ENCODE measurements at regions not wholly inside any gene's neighbourhood (a gene's known extent, or its start where the extent isn't known, plus 50 kb on each side); places are given as distances from the start of the nearest gene placed in this dataset.

GRCh38 chr1:234710936-234711724 is 101.2 kb upstream of the IRF2BP2 start:
- no peak for DNase-seq (ENCODE audit: extremely low read depth in 1 of 2, low read depth in 1 of 2)

DNA sequence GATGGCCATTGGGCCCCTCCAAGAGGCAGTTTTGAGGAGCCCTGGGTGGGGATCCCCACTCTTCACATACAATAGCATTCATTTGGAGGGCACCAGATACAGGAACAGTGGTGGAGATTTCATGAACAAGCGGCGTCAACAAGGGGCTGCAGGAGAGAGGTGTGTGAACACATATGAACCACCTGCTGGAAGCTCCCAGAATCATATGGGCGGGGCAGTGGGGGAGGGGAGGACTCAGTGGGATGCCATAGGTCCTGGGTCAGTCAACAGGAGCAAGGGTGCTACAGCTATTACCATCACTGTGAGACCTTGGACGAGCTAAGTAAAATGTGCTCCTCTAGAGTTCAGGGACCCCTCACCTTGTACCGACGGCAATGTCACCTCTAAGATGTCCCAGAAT is 100.4 kb upstream of the IRF2BP2 start:
- no peak for DNase-seq (ENCODE audit: extremely low read depth in 1 of 2, low read depth in 1 of 2)

GRCh38 chr1:234709473-234710228 is 99.7 kb upstream of the IRF2BP2 start:
- no peak for DNase-seq (ENCODE audit: extremely low read depth in 1 of 2, low read depth in 1 of 2)

DNA sequence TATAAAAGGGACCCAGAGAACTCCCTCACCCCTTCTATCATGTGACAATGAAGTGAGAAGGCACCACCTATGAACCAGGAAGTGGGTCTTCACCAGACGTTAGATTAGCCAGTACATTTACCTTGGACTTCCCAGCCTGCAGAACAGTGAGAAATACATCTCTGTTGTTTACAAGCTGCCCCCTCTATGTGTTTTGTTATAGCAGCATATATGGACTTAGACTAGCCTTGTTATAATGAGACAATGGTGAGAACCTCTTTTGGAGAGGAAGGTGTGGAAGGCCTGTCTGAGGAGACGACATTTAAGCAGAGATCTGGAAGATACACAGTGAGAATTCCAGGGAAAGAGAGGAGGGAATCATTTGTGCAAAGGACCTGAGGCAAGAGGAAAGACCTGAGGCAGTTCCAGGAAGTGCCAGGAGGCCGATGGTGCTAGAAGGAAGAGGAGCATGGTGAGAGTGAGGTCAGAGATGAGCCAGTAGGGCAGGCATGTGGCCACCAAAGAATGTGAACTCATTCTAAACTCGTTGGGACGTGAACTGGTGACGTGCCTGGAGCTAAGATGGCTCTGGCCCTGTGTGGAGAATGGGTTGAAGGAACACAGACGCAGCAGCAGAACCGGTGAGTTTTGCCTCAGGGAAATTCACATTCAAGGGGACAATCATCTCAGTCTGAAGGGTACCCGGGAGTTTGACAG is 98.9 kb upstream of the IRF2BP2 start:
- DNase-seq (ENCODE audit: extremely low read depth in 1 of 2, low read depth in 1 of 2), result no peak

GRCh38 chr1:234707641-234708040 is 97.7 kb upstream of the IRF2BP2 start:
- DNase-seq (ENCODE audit: extremely low read depth in 1 of 2, low read depth in 1 of 2), result no peak

GRCh38 chr1:234706931-234707330 is 97.0 kb upstream of the IRF2BP2 start:
- no peak for DNase-seq (ENCODE audit: extremely low read depth in 1 of 2, low read depth in 1 of 2)

DNA sequence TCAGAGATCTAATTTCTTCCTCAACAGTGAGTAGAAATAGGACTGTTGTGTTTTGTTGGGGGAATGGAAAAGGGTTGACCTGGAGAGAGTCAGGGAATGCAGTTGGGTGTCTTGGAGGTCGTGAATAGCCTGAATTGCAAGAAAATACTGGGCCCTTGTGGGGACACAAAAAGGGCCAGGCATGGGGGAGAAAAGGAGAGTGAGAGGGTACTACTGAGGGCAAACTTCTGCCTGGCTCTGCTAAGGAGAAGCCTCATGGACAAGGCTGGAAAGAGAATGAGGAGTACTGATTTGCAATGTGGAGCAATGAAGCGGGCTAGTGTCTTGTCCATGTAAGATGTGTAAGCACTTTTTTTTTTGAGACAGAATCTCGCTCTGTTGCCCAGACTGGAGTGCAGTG is 96.2 kb upstream of the IRF2BP2 start:
- no peak for DNase-seq (ENCODE audit: extremely low read depth in 1 of 2, low read depth in 1 of 2)

GRCh38 chr1:234705615-234706014 is 95.6 kb upstream of the IRF2BP2 start:
- DNase-seq (ENCODE audit: extremely low read depth in 1 of 2, low read depth in 1 of 2), result no peak

- no peak for DNase-seq (ENCODE audit: extremely low read depth in 1 of 2, low read depth in 1 of 2)
These were observed 94.3 kb upstream of the IRF2BP2 start for GRCh38 chr1:234704106-234704887.

DNA sequence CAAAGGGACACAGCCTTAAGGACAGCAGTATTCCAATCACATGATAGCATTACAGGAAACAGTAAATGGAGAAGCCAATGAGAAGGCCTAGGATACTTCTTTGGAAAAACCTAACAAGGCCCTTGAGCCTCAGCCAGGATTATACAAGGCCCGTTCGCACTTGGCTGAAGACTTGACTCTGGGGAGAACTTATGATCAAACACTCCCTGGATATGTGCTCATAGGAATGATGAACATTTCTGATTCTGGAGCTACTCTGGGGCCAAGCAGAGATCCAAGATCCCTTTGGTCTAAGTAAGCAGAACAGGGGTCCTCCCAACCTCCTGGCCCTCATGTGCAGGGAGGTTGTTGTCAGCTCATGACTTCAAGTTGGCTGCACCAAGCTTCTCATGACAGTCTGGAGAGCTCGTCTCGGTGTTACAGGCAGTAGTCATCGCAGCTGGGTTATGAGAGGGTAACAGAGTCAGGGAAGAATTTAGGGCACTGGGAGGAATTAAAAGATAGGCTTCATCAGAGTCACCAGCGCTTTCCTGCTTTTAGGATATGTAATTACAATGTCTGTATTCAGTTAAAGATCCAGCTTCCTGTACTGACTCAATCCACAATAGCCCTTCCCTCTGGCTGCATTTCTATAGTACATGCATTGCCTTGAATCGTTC is 92.5 kb upstream of the IRF2BP2 start:
- no peak for DNase-seq (ENCODE audit: extremely low read depth in 1 of 2, low read depth in 1 of 2)

DNA sequence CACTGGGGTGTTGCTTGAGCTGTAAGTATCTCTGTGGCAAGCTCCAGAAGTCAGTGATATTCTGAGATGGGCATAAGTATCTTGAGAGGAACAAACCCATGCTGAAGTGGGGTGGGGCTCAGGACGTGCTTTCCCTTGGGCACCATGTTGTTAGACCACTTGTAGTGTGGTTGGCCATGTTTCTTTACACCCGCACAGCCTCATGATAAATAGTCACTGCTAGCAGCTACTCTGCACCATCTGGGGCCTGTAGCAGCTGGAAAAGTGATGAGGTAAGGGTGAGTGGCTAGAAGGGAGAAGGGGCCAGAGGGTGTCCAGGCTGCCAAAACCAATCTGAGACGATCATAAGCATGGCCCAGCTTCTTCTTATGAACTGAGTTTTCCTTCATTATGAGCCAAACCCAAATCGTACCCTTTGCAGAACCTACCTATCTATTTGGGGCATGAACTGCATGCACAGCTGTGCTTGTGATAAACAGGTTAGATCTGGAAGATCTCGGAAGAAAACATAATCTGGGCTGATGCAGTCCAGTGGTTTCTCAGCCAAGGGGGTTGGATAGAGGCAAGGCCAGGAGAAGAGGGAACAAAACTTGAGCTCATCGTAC is 91.9 kb upstream of the IRF2BP2 start:
- DNase-seq (ENCODE audit: extremely low read depth in 1 of 2, low read depth in 1 of 2), result no peak

GRCh38 chr1:234699795-234700665 is 90.1 kb upstream of the IRF2BP2 start:
- no peak for DNase-seq (ENCODE audit: extremely low read depth in 1 of 2, low read depth in 1 of 2)

DNA sequence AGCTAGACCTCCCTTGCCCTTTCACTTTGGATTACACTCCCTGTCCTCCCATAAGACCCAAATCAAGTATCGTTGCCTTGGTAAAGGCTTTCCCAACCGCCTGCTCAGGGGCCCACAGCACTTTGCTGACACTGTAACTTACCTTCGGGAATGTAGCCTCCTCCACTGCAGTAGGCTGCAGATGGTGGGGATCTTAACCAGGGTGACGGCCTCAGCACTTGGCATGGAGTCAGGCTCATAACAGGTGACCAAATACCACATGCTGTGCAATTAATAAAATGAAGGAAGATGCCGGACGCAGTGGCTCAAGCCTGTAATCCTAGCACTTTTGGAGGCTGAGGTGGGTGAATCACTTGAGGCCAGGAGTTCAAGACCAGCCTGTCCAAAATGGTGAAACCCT is 88.7 kb upstream of the IRF2BP2 start:
- DNase-seq (ENCODE audit: extremely low read depth in 1 of 2, low read depth in 1 of 2), result no peak

DNA sequence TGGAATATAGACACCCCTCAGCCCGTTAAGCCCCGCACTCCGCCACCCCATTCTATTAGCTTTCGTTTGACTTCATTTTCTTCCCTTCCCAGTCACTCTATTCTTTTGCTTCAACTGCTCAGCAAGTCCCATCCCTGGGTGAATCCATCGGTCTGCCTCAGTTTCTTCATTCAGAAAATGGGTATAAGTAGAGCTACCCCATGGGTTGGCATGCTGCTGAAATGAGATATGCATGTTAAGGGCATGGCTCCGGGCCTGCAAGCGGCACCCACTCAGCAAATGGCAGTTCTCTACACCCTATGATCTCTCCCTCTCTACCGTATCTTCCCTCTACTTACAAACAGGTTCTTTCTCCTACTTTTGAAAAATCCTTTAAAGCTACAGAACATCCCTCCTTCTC is 87.8 kb upstream of the IRF2BP2 start:
- DNase-seq (ENCODE audit: extremely low read depth in 1 of 2, low read depth in 1 of 2), result no peak

- DNase-seq (ENCODE audit: extremely low read depth in 1 of 2, low read depth in 1 of 2), result no peak
These were observed 87.0 kb upstream of the IRF2BP2 start for GRCh38 chr1:234697015-234697414.

- no peak for DNase-seq (ENCODE audit: extremely low read depth in 1 of 2, low read depth in 1 of 2)
These were observed 86.2 kb upstream of the IRF2BP2 start for GRCh38 chr1:234696148-234696576.

DNA sequence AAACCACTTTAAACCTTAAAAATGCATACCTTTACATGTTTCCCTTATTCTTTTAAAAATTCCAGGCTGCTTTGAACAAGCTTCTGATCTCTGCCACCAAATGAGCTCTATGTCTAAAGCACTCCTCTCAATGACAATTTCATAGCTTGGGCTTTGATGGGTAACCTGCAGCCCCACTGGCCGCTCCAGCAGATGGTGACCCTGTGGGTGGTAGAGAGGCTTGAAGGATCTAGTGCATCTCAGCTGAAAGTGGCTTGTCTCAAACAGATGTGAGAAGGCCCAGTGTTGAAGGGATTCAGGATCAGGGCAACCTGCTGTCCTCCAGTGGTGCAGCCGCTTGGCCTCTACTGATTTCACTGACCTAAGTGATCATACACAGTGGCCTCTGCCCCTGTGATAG is 84.7 kb upstream of the IRF2BP2 start:
- no peak for DNase-seq (ENCODE audit: extremely low read depth in 1 of 2, low read depth in 1 of 2)

GRCh38 chr1:234692966-234693580 is 83.1 kb upstream of the IRF2BP2 start:
- DNase-seq (ENCODE audit: extremely low read depth in 1 of 2, low read depth in 1 of 2), result no peak

GRCh38 chr1:234691567-234691966 is 81.6 kb upstream of the IRF2BP2 start:
- DNase-seq (ENCODE audit: extremely low read depth in 1 of 2, low read depth in 1 of 2), result no peak

Data from stimulated activated CD8-positive, alpha-beta memory T cell treated with anti-CD3 and anti-CD28 coated beads, Interleukin-7, amount 100 ng/mL, for 48 hours (primary cell).